Right renal cortex interstitium (tissue), 3 donors: ENCODE measurements at regions not wholly inside any gene's neighbourhood (a gene's known extent, or its start where the extent isn't known, plus 50 kb on each side); places are given as distances from the start of the nearest gene placed in this dataset.
"Not testable (repeated sequence)": the region's sequence is repeated elsewhere in the genome, so short reads cannot be mapped to it uniquely, and the experiment has no call there.

Experiments
- DNase-seq, 3 donors: peaks; one replicate each; pipeline ENCODE4 v3.0.0-alpha.2; 2013; ENCODE audit warnings: low read depth in 3 of 3, low spot score in 2 of 3

- no peak for DNase-seq
Measured at GRCh38 chr9:31255211-31255610, 1129.2 kb upstream of the ACO1 start.

- DNase-seq: no peak
Measured at GRCh38 chr9:31259824-31260223, 1124.6 kb upstream of the ACO1 start.

- DNase-seq: no peak
Measured at GRCh38 chr9:31272456-31273295, 1111.8 kb upstream of the ACO1 start.

GRCh38 chr9:31275419-31275818 lies 1109.0 kb upstream of the ACO1 start:
- no peak for DNase-seq

GRCh38 chr9:31290731-31291130 lies 1093.7 kb upstream of the ACO1 start:
- DNase-seq: no peak

- DNase-seq: no peak
Measured at GRCh38 chr9:31302620-31303418, 1081.6 kb upstream of the ACO1 start.

GRCh38 chr9:31304576-31304975 lies 1079.9 kb upstream of the ACO1 start:
- DNase-seq: no peak

- no peak for DNase-seq
Measured at GRCh38 chr9:31314241-31314640, 1070.2 kb upstream of the ACO1 start.

GRCh38 chr9:31320494-31320893 lies 1063.9 kb upstream of the ACO1 start:
- DNase-seq: no peak

GRCh38 chr9:31321256-31321655 lies 1063.2 kb upstream of the ACO1 start:
- no peak for DNase-seq

- DNase-seq: no peak
Measured at GRCh38 chr9:31321686-31322085, 1062.8 kb upstream of the ACO1 start.

- no peak for DNase-seq
Measured at GRCh38 chr9:31323726-31324444, 1060.6 kb upstream of the ACO1 start.

- no peak for DNase-seq
Measured at GRCh38 chr9:31325778-31326177, 1058.7 kb upstream of the ACO1 start.

GRCh38 chr9:31326883-31327282 lies 1057.6 kb upstream of the ACO1 start:
- DNase-seq: not testable (repeated sequence)

- DNase-seq: no peak
Measured at GRCh38 chr9:31334837-31335528, 1049.5 kb upstream of the ACO1 start.

GRCh38 chr9:31335529-31336234 lies 1048.8 kb upstream of the ACO1 start:
- no peak for DNase-seq

GRCh38 chr9:31336386-31336785 lies 1048.1 kb upstream of the ACO1 start:
- no peak for DNase-seq

GRCh38 chr9:31336841-31337240 lies 1047.6 kb upstream of the ACO1 start:
- DNase-seq: no peak

GRCh38 chr9:31347082-31347617 lies 1037.3 kb upstream of the ACO1 start:
- DNase-seq: peak in 1 of 3 donors; percentile 4
